ENCODE measurements at regions not wholly inside any gene's neighbourhood (a gene's known extent, or its start where the extent isn't known, plus 50 kb on each side); places are given as distances from the start of the nearest gene placed in this dataset.

DNA sequence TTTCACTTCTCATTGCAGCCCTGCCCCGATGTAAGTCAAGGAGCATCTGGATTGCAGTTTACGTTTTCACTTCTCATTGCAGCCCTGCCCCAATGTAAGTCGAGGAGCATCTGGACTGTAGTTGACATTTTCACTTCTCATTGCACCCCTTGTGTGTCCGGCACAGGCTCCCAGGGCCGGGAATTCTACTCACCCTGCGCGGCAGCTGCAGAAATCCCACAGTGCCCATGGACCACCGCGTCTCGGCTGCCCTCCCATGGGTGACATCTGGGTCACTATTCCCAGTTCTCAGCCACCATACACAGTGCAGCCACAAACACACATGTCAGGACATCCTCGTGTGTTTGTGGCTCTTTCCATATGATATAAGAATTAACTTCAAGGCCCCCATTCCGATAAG lies 378.5 kb downstream of the ADGRD1 start:
- H3K9ac ChIP-seq (ENCODE audit: insufficient read depth in 1 of 2, low read depth in 2 of 2, low read length in 2 of 2), result no peak overlapping the region
- no TSS peak for BruUV-seq (replicated peaks)
- H3K36me3 ChIP-seq (ENCODE audit: control insufficient read depth, insufficient read depth, low read length), result no peaks in the 10 kb centered on the region
- H3K4me1 ChIP-seq (replicated peaks in 1 of 2; ENCODE audit: control insufficient read depth in 2 of 2, insufficient read depth in 2 of 2, low read length in 2 of 2), result peaks cover 0 to 10% of the 10 kb centered on the region in 2 experiments; a peak in 2 of 5 replicates
- in situ Hi-C loops (cut with MboI) (loop anchor here (5.0 kb wide), 1 partner anchor 295 kb away; no protein-coding TSS in a partner anchor), intact Hi-C loops (cut with micrococcal nuclease) (no loop called here)
- no peak overlapping the region for H2AFZ ChIP-seq (ENCODE audit: low read depth, low read length)
- DNase-seq (ENCODE audit: extremely low read depth in 1 of 4, low spot score in 3 of 4) (no peak), ATAC-seq (no peak), FAIRE-seq (no peak)
- no peaks in the 10 kb centered on the region for H3K79me2 ChIP-seq (ENCODE audit: control insufficient read depth, insufficient read depth, low read length)
- WGBS (ENCODE audit: insufficient coverage, low coverage, missing lambda C conversion rate), result 29% methylated on average over 12 of the region's 12 CpGs
- POLR2A ChIA-PET, result no interaction called here
- H3K9me3 ChIP-seq (replicated peaks; ENCODE audit: control insufficient read depth, insufficient read depth, low read depth, low read length), result no peaks in the 10 kb centered on the region
- no peaks in the 10 kb centered on the region for H4K20me1 ChIP-seq (replicated peaks; ENCODE audit: control insufficient read depth, insufficient read depth, low read length)
- H3K4me3 ChIP-seq, result no peak overlapping the region
- no peaks in the 10 kb centered on the region for H3K9me1 ChIP-seq (ENCODE audit: control insufficient read depth, insufficient read depth, low read length)
- no peak overlapping the region for H3K4me2 ChIP-seq (ENCODE audit: insufficient read depth, low read length)
- CTCF ChIA-PET (ENCODE audit: low intra/inter-chr PET ratio), result no interaction called here
- peaks cover 0 to 10% of the 10 kb centered on the region in 2 experiments; a peak in 2 of 5 replicates for H3K27me3 ChIP-seq (ENCODE audit: control insufficient read depth in 2 of 2, insufficient read depth in 2 of 2, low read length in 2 of 2)
- no peak overlapping the region for H3K27ac ChIP-seq (ENCODE audit: extremely low read depth, low read depth, low read length)
- TF ChIP-seq, protein P1, sequence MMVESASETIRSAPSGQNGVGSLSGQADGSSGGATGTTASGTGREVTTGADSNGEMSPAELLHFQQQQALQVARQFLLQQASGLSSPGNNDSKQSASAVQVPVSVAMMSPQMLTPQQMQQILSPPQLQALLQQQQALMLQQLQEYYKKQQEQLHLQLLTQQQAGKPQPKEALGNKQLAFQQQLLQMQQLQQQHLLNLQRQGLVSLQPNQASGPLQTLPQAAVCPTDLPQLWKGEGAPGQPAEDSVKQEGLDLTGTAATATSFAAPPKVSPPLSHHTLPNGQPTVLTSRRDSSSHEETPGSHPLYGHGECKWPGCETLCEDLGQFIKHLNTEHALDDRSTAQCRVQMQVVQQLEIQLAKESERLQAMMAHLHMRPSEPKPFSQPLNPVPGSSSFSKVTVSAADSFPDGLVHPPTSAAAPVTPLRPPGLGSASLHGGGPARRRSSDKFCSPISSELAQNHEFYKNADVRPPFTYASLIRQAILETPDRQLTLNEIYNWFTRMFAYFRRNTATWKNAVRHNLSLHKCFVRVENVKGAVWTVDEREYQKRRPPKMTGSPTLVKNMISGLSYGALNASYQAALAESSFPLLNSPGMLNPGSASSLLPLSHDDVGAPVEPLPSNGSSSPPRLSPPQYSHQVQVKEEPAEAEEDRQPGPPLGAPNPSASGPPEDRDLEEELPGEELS (CRISPR knock-in tag; IDR thresholded peaks at IDR 0.05; ENCODE audit: borderline replicate concordance), result no peak
- TF ChIP-seq, protein P2, sequence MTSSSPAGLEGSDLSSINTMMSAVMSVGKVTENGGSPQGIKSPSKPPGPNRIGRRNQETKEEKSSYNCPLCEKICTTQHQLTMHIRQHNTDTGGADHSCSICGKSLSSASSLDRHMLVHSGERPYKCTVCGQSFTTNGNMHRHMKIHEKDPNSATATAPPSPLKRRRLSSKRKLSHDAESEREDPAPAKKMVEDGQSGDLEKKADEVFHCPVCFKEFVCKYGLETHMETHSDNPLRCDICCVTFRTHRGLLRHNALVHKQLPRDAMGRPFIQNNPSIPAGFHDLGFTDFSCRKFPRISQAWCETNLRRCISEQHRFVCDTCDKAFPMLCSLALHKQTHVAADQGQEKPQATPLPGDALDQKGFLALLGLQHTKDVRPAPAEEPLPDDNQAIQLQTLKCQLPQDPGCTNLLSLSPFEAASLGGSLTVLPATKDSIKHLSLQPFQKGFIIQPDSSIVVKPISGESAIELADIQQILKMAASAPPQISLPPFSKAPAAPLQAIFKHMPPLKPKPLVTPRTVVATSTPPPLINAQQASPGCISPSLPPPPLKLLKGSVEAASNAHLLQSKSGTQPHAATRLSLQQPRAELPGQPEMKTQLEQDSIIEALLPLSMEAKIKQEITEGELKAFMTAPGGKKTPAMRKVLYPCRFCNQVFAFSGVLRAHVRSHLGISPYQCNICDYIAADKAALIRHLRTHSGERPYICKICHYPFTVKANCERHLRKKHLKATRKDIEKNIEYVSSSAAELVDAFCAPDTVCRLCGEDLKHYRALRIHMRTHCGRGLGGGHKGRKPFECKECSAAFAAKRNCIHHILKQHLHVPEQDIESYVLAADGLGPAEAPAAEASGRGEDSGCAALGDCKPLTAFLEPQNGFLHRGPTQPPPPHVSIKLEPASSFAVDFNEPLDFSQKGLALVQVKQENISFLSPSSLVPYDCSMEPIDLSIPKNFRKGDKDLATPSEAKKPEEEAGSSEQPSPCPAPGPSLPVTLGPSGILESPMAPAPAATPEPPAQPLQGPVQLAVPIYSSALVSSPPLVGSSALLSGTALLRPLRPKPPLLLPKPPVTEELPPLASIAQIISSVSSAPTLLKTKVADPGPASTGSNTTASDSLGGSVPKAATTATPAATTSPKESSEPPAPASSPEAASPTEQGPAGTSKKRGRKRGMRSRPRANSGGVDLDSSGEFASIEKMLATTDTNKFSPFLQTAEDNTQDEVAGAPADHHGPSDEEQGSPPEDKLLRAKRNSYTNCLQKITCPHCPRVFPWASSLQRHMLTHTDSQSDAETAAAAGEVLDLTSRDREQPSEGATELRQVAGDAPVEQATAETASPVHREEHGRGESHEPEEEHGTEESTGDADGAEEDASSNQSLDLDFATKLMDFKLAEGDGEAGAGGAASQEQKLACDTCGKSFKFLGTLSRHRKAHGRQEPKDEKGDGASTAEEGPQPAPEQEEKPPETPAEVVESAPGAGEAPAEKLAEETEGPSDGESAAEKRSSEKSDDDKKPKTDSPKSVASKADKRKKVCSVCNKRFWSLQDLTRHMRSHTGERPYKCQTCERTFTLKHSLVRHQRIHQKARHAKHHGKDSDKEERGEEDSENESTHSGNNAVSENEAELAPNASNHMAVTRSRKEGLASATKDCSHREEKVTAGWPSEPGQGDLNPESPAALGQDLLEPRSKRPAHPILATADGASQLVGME (CRISPR knock-in tag; IDR thresholded peaks at IDR 0.05), result no peak
- no peak for TF ChIP-seq SIRT6 (IDR thresholded peaks at IDR 0.05; ENCODE audit: low read depth, low read length)
- no peak for TF ChIP-seq CEBPG (CRISPR knock-in tag; IDR thresholded peaks at IDR 0.05)
- no peak for TF ChIP-seq CEBPG (tag; conservative IDR thresholded peaks at IDR 0.05 in 1 of 2, IDR thresholded peaks at IDR 0.05 in 1 of 2)
- no peak for TF ChIP-seq NFIX (CRISPR knock-in tag; IDR thresholded peaks at IDR 0.05; ENCODE audit: low read depth)
- TF ChIP-seq, protein P3, sequence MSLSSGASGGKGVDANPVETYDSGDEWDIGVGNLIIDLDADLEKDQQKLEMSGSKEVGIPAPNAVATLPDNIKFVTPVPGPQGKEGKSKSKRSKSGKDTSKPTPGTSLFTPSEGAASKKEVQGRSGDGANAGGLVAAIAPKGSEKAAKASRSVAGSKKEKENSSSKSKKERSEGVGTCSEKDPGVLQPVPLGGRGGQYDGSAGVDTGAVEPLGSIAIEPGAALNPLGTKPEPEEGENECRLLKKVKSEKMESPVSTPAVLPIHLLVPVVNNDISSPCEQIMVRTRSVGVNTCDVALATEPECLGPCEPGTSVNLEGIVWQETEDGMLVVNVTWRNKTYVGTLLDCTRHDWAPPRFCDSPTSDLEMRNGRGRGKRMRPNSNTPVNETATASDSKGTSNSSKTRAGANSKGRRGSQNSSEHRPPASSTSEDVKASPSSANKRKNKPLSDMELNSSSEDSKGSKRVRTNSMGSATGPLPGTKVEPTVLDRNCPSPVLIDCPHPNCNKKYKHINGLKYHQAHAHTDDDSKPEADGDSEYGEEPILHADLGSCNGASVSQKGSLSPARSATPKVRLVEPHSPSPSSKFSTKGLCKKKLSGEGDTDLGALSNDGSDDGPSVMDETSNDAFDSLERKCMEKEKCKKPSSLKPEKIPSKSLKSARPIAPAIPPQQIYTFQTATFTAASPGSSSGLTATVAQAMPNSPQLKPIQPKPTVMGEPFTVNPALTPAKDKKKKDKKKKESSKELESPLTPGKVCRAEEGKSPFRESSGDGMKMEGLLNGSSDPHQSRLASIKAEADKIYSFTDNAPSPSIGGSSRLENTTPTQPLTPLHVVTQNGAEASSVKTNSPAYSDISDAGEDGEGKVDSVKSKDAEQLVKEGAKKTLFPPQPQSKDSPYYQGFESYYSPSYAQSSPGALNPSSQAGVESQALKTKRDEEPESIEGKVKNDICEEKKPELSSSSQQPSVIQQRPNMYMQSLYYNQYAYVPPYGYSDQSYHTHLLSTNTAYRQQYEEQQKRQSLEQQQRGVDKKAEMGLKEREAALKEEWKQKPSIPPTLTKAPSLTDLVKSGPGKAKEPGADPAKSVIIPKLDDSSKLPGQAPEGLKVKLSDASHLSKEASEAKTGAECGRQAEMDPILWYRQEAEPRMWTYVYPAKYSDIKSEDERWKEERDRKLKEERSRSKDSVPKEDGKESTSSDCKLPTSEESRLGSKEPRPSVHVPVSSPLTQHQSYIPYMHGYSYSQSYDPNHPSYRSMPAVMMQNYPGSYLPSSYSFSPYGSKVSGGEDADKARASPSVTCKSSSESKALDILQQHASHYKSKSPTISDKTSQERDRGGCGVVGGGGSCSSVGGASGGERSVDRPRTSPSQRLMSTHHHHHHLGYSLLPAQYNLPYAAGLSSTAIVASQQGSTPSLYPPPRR (CRISPR knock-in tag; IDR thresholded peaks at IDR 0.05; ENCODE audit: borderline replicate concordance), result no peak
- no peak for TF ChIP-seq ZFPM2 (CRISPR knock-in tag; IDR thresholded peaks at IDR 0.05)
